Stimulated activated CD8-positive, alpha-beta memory T cell treated with anti-CD3 and anti-CD28 coated beads, Interleukin-12 subunit alpha, Interleukin-12 subunit beta, amount 100 ng/mL, for 4 hours (primary cell): ENCODE measurements at regions not wholly inside any gene's neighbourhood (a gene's known extent, or its start where the extent isn't known, plus 50 kb on each side); places are given as distances from the start of the nearest gene placed in this dataset.

Experiments
- DNase-seq: peaks from one replicate; pipeline ENCODE4 v3.0.0-alpha.2; 2020; ENCODE audit warnings: low read depth

DNA sequence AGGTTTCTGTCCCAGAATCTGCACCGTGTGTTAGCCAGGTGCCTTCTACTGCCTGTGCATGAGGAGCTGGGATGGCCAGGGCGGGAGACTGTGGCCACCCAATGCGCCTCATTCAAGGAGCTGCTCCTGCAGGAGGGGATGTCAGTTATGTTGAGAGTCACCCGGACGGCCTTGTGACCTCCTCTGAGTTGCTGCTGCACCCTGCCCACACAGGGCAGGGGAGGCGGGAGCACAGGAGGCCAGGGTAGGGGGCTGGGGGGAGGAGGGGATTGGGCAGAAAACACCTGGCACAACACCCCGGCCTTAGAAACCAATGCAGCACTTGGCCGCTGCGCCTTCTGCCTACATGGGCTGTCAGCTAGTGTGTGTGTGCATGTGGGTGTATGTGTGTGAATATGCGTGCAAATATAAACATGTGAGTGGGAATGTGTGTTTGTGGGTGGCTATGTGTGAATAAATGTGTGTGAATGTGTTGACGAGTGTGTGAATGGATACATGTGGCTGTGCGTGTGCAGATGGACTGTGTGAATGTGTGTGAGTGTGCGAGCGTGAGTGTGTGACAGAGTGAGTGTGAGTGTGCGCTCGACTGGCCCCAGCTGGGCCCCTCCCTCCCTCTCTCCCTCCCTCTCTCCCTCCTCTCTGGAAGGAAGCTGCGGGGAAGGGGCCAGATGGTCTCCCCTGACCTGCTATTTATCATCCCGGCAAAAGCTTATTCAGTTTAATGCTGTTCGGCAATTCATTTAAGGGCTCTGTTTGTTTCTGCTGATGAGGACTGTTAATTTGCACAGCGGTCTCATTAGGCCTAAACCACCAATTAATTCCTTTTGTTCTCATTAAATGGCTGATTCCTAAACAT is 106.9 kb downstream of the TLE3 start:
- no peak for DNase-seq

GRCh38 chr15:69991551-69991980 is 106.2 kb downstream of the TLE3 start:
- no peak for DNase-seq

DNA sequence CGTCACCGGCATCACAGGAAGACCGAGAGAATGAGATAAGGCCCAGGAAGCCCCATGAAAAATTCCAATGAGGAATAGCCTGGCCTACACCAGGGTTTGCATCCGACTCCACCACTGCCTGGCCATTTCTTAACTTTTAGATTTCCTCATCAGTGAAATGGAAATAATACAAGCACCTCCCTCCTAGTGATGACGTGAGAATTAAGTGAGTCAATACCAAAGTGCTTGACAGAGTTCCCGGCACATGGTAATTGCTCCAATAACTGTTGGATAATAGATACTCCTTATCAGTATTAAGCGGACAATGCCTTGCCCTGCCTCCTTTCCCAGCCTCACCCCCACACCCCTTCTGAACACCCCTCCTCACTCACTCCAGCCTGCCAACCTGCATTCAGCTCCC is 105.4 kb downstream of the TLE3 start:
- no peak for DNase-seq

DNA sequence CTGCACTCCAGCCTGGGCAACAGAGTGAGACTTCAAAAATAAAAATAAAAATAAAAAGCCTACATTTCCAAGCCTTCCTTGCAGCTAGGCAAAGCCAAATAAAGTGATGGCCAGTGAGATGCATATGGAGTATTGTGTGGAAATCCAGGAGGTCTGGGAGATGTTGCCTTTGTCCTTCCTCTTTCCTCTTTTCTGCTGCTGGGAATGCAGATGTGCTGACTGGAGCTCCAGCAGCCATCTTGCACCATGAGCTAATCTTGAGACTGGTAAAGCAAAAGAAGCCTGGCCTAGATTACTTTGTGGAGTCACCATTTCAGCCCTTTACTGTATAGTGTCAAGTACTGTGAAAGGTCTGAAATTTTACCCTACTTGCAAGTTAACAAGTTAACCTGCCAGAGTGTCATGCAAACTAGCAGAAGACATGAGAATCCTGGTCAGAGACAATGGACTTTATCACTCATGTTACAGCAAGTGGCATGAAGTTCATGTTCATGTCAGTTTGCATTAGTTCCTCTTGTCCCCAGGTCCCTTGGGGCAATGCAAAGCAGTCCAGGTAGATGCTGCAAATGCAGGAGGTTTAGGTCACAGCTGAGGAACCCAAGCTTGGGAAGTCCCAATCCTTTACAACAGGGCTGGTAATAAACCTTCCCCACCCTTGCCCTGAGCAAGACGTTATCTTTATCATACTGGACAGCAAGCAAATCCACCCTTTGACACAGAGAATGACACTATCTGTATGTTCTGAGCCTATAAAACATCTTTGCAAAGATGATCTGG is 103.1 kb downstream of the TLE3 start:
- no peak for DNase-seq

- no peak for DNase-seq
Observed at GRCh38 chr15:69996321-69997160, 101.2 kb downstream of the TLE3 start.

DNA sequence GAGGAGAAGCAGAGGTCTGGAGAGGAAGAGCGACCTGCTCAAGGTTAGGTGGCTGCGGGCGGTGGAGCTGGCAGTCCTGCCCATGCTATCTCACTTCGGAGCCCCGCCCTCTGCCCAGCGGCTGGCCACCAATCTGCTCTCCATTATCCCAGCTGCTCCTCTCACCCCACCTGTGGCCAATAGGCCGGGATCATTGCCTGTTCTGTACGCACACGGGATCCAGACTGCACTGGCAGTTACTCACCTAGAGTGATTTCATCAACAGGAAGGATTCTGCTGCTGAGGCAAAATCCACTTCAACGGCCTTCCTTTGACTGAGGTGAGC is 100.6 kb downstream of the TLE3 start:
- no peak for DNase-seq
